Urinary bladder (tissue), 3 donors: ENCODE measurements at regions not wholly inside any gene's neighbourhood (a gene's known extent, or its start where the extent isn't known, plus 50 kb on each side); places are given as distances from the start of the nearest gene placed in this dataset.

Experiments used
- DNase-seq: peaks from one replicate; pipeline ENCODE4 v3.0.0-alpha.2; 2015; ENCODE audit errors: extremely low spot score
- H3K27ac ChIP-seq: one replicate; pipeline ENCODE4 v1.5.1; 2013; ENCODE audit warnings: low read depth, mild to moderate bottlenecking, moderate library complexity
- H3K36me3 ChIP-seq: one replicate; pipeline ENCODE4 v1.6.1; 2013; ENCODE audit warnings: mild to moderate bottlenecking, moderate library complexity; ENCODE audit not compliant: insufficient read depth
- H3K4me1 ChIP-seq: one replicate; pipeline ENCODE4 v1.6.1; 2013; ENCODE audit warnings: mild to moderate bottlenecking, moderate library complexity; ENCODE audit not compliant: insufficient read depth
- H3K4me3 ChIP-seq: one replicate; pipeline ENCODE4 v1.5.1; 2013; ENCODE audit warnings: low read depth, low read length
- whole genome bisulfite sequencing: extraction: QIAGEN DNeasy Blood & Tissue Kit; methylation state at CpG from one replicate; pipeline ENCODE4 v1.1.7; 2013; 5-methylcytosine and 5-hydroxymethylcytosine counted together
- donor health status: healthy with polysubstance abuse.
- donor health status: healthy.

DNA sequence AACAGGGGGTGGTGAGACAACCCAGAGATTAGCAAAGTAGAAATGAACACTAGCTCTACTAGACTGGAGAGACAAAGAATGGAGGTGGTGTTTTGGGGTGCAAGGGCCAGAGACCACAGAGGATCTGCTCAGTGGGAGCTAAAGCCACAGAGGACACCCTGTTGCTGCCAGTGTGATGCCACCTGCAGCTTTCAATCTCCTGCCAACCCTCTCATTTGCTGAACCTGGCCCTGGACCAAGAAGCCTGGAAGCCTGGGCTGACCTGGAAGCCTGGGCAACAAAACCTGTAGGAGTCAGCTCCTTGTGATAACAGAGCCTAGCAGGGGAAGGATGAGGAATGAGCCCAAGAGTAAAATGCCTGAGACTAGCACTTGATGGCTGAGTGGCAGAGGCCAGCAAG lies 81.1 kb upstream of the ADO start:
- Histone ChIP-seq H3K36me3 (no peaks in the 10 kb centered on the region), H3K27ac (no peak overlapping the region), H3K4me1 (no peaks in the 10 kb centered on the region), H3K4me3 (no peak overlapping the region)
- DNase-seq, result no peak

DNA sequence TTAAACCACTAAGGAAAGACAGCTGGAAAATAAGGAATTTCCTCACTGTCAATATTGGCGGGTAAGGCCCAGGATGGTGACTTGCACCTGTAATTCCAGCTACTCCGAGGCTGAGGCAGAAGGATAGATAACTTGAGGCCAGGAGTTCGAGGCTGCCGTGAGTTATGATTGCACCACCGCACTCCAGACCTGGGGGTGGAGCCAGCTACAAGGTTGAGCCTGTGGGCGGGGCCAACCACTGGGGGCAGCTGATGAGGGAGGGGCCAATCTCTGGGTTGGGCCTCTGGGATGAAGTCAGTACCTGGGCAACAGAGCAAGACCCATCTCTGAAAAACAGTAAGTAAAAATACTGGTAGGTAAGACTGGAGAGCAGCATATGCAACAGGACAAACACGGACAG lies 80.1 kb upstream of the ADO start:
- H3K27ac ChIP-seq, result no peak overlapping the region
- 85% methylated on average over 7 of the region's 7 CpGs for WGBS

DNA sequence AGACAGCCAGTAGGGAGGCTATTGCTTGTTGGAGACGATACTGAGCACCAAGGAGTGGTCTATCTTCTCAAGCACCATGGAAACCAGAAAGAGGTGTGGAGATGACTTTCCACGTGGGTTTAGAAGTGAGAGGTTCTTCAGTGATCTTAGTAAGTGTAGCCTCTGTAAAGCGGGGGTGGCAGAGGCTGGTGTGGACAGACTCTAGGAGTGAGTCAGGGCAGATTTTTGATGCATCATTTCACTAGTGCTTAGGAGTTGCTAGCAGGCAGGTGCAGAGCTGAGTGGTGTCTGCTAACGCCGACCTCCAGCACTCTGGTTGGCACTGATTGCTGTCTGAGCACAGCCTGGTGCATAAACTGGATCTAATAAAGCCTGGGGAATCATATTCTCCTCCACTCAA lies 78.4 kb upstream of the ADO start:
- H3K36me3 ChIP-seq, result no peaks in the 10 kb centered on the region
- WGBS, result 78% methylated on average over 5 of the region's 5 CpGs
- H3K4me3 ChIP-seq, result no peak overlapping the region
- DNase-seq, result no peak
- H3K4me1 ChIP-seq, result no peaks in the 10 kb centered on the region
- H3K27ac ChIP-seq, result no peak overlapping the region

More for the DNA sequence above, 80.1 kb upstream of the ADO start:
- Histone ChIP-seq H3K4me1 (no peaks in the 10 kb centered on the region), H3K4me3 (no peak overlapping the region), H3K36me3 (no peaks in the 10 kb centered on the region)
- no peak for DNase-seq

DNA sequence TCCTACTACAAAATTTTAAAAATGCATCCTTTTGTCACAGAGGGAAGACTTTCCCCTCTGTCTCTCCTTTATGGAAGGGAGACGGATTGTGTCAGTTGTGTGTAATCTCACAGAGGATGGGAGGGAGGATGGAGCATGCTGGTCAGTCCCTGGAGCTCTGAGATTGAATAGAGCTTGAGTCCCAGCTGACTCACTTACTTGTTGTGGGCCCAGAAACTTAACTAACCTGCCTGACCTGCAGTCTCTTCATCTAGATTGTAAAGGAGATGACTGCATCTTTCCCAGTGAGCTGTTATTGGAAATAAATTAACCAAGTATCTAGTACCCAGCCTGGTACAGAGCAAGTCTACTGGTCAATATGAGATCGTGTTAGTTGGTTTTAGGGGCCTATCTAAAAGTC lies 77.9 kb upstream of the ADO start:
- Histone ChIP-seq H3K4me1 (no peaks in the 10 kb centered on the region), H3K4me3 (no peak overlapping the region), H3K36me3 (no peaks in the 10 kb centered on the region), H3K27ac (no peak overlapping the region)
- WGBS, result 79% methylated on average over 2 of the region's 2 CpGs
- no peak for DNase-seq

DNA sequence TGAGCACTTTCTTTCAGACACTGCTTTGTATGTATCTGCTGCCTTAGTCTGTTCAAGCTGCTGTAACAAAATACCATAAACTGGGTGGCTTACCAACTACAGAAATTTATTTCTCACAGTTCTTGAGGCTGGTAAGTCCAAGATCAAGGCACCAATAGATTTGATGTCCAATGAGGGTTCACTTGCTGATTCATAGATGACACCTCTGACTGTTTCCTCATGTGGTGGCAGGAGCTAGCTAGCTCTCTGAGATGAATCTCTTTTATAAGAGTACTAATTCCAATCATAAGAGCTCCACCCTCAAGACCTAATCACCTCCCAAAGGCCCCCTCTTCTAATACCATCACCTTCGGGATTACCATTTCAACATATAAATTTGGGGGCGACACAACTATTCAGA lies 76.6 kb upstream of the ADO start:
- no peak overlapping the region for H3K4me3 ChIP-seq
- no peak for DNase-seq
- no peaks in the 10 kb centered on the region for H3K4me1 ChIP-seq
- no peaks in the 10 kb centered on the region for H3K36me3 ChIP-seq
- no peak overlapping the region for H3K27ac ChIP-seq
- WGBS, result 98% methylated on average over 2 of the region's 2 CpGs

DNA sequence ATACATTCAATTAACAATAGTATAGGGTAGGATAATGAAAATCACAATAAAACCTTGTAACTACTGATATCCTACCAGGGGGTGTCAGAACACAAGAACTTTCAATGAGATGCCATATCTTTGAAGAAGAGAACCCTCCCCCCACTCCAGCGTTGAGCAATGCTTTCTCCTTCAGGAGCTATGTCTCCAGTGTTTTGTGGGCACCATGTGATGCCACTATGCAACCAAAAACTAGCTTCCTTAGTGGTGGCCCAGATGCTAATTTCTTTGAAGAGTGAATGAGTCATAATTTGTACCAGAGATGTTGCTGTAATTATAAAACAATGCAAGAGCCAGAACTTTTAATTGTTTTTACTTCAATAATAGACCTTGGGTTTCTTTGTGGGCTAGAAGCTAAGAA lies 76.0 kb upstream of the ADO start:
- no peaks in the 10 kb centered on the region for H3K4me1 ChIP-seq
- no peak for DNase-seq
- H3K4me3 ChIP-seq, result no peak overlapping the region
- WGBS, result 80% methylated on average over 1 of the region's 1 CpG
- H3K27ac ChIP-seq, result no peak overlapping the region
- no peaks in the 10 kb centered on the region for H3K36me3 ChIP-seq

DNA sequence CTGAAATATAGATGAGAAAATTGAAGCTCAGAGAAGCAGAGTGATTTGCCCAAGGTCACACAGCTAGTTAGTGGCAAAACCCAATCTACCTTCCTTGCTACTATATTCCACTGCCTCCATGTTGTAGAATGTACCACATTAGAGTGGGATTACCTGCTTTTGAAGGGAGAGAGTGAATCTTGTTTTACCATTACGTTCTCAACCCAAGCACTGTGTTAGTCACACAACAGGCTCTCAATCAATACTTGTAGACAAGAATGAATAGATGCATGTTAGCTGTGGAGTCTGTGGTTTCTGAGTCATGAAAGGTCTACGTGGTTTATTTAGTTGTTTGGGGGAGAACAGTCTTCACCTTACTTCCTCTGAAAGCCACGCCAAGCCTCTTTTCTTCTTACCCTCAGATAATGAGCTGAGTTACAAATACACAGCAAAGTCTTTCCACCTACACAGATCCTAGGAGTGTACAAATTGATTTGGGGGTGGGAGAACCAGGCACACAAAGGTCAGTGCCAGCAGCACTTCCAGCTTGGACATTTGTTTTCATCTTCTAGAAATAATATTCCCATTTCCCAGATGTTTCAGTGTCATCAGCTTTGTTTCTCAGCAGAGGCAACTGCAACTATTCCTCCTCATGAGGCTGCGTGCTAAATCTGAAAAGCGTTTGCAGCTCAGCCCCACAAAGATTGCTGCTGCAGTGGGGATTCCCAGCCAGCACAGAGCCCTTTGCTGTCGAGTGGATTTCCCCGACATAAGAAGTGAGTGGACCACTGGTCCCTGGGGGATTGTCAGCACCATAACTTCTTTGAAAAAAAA lies 71.5 kb upstream of the ADO start:
- H3K4me3 ChIP-seq, result no peak overlapping the region
- 78% methylated on average over 7 of the region's 7 CpGs for WGBS
- no peak for DNase-seq
- no peak overlapping the region for H3K27ac ChIP-seq
- no peaks in the 10 kb centered on the region for H3K4me1 ChIP-seq
- H3K36me3 ChIP-seq, result no peaks in the 10 kb centered on the region

DNA sequence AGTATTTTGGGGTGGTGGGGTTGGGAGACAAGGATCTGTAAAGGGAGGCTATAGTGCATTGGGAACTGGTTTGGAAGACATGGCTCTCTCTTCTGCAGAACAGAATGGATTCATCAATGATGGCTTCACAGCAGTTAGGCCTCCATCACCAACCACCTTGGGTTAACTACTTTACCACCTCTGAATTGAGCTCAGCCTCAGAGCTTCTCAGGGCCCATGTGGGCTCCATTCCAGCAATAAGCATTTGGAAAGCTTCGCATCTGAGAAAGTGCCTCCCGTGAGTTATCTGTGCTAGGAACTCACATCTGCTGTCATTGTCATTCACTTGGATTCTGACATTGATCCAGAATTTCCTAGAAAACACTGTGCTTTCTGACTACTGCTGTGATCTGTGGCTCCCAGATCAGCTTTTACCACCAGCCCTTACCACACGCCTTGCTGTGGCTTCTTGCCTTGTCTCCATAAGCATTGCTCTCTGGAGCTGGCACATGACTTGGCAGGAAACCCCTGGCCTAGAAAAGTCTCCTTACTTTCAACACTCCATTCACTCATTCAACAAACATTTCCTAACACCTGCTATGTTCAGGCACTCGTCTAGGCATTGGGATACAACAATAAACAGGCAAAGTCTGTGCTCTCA lies 70.7 kb upstream of the ADO start:
- WGBS, result 75% methylated on average over 4 of the region's 4 CpGs
- Histone ChIP-seq H3K4me3 (no peak overlapping the region), H3K27ac (no peak overlapping the region), H3K4me1 (no peaks in the 10 kb centered on the region), H3K36me3 (no peaks in the 10 kb centered on the region)
- no peak for DNase-seq

DNA sequence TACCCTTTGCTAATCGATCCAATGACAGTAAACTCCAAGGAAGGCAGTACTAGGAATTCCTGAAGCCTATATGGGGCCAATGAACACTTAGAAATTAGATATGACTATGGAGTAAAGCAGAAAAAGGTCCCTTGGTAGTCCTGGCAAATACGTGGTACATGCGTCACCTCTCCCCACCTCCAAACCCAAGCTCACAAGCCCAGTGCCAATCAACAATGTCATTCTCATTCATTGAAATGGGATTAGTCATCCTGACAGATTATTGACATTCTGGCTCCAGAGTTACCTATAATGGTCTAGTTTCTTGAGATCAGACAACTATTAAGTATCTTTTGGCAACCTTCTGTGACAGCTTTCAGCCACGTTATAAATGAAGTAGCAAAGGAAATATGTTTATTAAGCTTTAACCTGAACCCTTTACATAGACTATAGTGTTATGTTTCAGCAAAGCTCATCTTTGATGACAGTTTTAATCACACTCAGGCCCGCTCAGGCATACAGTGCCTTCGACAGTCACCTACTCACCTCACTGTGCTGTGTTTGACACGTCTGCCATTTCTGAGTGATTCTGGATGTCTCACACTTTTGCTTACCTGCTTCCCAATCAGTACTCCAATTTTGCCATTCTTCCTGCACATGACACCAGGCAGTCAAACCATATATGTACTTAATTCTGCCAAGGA lies 69.6 kb upstream of the ADO start:
- Histone ChIP-seq H3K27ac (no peak overlapping the region), H3K4me1 (no peaks in the 10 kb centered on the region), H3K36me3 (no peaks in the 10 kb centered on the region), H3K4me3 (no peak overlapping the region)
- WGBS, result 91% methylated on average over 7 of the region's 7 CpGs
- no peak for DNase-seq

DNA sequence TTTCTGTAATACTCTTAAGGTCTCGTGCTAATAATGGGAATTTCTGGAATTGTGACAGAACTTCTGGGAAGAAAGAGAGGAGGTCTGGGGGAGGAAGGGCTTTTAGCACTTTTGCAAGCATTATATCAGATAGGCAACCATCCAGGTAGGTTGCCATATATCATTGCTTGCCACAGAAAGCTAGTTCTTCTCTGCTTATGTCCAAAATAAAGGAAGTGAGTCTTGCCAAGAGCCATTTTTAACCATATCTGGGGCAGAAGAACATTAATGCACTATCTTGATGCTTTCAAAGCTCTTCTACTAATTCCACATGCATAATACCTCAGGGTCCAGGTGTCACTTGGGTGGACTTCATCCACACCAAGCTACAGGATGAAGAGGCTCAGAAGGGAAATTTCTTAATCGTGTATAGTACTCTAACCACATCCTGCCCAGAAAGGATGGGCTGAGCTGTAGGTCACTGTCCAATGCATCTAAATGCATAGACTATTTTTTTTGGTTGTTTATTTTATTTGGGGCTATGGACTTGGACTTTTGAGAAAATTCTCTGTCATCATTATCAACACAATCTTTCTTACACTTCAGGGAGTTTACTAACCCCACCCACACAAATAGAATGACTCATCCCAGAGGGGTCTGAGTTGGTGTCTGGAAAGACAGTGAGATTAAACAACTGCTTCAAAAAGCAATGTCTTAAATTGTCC lies 68.9 kb upstream of the ADO start:
- H3K36me3 ChIP-seq, result no peaks in the 10 kb centered on the region
- no peaks in the 10 kb centered on the region for H3K4me1 ChIP-seq
- no peak overlapping the region for H3K27ac ChIP-seq
- WGBS, result 47% methylated on average over 2 of the region's 2 CpGs
- no peak overlapping the region for H3K4me3 ChIP-seq
- DNase-seq, result no peak

DNA sequence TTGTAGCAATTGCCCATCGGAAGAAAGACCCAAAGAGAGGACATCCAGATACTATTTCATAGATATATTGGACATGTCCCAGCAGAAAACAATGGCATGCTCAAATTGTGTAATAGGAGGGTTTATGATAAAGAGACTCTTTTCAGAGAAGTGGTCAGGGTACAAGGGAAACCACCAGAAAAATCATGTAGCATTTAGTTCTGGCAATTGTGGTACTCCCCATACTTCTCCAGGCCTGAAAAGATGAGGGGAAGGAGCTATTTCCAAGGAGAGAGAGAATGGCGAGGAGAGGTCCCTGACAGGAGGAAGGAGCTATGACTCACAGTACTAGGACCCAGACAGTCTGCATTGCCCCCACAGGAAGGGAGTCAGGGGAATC lies 68.4 kb upstream of the ADO start:
- Histone ChIP-seq H3K4me3 (no peak overlapping the region), H3K27ac (no peak overlapping the region), H3K36me3 (no peaks in the 10 kb centered on the region), H3K4me1 (no peaks in the 10 kb centered on the region)
- no peak for DNase-seq
- 82% methylated on average over 2 of the region's 2 CpGs for WGBS

DNA sequence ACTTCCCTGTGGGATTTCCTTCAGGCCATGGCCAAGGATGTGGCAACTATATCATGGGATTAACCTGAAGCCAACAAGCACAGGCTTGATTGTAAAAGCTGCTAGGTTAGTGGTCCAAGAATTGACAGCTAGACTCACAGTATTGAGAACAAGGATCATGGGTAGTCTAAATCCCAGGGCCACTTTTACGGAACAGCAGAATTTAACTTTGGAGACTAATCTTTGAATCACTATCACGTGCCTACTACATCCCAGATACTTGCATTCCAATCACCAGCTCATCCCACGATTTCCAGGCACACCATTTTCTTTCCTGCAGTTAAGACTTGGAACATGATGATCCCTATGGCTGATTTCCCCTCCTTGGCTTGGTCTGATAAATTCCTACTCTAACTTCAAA lies 65.6 kb upstream of the ADO start:
- no peak overlapping the region for H3K4me3 ChIP-seq

DNA sequence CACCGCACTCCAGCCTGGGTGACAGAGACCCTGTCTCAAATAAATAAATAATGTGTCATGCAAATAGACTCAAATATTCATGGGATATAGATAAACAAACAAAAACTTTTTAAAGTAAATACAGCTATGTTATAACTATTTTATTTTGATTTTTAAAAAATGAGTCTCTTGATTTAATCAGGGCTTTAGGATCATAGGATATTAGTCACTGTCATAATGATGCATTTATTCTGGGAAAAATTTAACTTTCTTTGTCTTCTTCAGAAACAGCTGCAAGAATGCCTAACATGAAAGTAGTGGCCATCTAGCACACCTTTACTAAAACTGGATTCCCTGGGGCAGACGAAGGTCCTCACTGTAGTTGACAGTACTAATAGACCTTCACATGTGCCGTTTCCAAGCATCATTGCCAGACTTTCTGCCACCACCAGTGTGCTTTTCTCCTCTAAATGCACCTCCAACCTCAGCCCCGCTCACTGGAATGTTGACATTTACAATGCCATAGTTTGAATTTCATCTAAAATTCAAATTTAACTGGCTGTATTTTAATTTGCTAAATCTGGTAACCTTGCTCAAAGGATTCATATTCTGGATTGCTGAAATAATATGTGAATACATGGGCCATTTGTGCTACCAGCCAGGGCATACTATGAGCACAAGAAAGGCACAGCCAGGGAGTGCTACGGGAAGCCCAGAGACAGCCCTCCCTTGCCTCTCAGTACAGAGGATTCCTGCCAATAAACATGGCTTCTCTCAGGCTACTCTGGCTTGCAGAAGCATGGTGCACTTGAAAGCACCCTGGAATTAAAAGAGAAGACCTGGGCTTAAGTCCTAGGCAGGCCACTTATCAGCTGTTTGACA lies 63.4 kb upstream of the ADO start:
- H3K4me3 ChIP-seq, result no peak overlapping the region
- H3K4me1 ChIP-seq, result no peaks in the 10 kb centered on the region
- H3K27ac ChIP-seq, result no peak overlapping the region
- DNase-seq, result no peak
- WGBS, result 73% methylated on average over 5 of the region's 5 CpGs
- H3K36me3 ChIP-seq, result no peaks in the 10 kb centered on the region

More for the DNA sequence above, 65.6 kb upstream of the ADO start:
- Histone ChIP-seq H3K4me1 (no peaks in the 10 kb centered on the region), H3K27ac (no peak overlapping the region), H3K36me3 (no peaks in the 10 kb centered on the region)
- WGBS, result 60% methylated on average over 3 of the region's 3 CpGs
- DNase-seq, result no peak
